SKM-1 (cell line): ENCODE measurements at regions not wholly inside any gene's neighbourhood (a gene's known extent, or its start where the extent isn't known, plus 50 kb on each side); places are given as distances from the start of the nearest gene placed in this dataset.
"Not testable (repeated sequence)": the region's sequence is repeated elsewhere in the genome, so short reads cannot be mapped to it uniquely, and the experiment has no call there.

Experiments used
- DNase-seq: peaks from one replicate; lab custom pipeline; 2025; ENCODE audit not compliant: unreplicated experiment; lab: John Stamatoyannopoulos, UW

DNA sequence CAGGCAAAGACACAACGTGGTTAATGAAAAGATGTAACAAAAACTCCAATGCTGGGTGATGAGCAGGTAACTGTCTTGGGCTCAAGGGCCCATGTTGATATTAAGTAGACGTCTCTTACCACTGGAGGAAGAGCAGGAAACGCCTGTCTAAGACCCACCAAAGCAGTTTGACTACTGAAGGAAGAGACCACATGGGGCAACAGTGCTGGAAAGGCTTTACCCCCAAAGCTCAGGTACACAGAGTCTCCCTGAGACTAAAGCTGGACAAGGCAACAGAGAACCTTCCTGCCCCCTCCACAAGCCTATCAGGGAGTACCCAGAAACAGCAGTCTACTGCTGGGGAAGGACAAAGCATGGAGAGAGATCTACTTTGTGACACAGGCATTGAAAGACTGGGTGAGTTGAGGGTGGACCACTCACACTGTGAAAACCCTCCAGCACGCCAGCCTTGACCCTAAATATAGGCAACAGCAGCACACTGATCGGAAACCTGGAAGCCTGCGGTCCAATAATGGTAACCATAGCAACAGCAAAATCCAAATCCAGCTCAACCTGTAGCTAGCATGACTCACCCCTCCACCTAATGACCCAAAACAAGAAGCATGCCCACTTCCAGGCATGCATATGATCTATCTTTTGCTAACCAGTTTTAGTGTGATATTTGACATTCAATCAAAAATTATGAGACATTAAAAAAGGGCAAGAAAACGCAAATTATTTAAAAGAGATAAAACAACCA lies 270.5 kb upstream of the SDK2 start:
- DNase-seq, result no peak

- not testable (repeated sequence) for DNase-seq
Observed at GRCh38 chr17:73919033-73919432, 274.8 kb upstream of the SDK2 start.

DNA sequence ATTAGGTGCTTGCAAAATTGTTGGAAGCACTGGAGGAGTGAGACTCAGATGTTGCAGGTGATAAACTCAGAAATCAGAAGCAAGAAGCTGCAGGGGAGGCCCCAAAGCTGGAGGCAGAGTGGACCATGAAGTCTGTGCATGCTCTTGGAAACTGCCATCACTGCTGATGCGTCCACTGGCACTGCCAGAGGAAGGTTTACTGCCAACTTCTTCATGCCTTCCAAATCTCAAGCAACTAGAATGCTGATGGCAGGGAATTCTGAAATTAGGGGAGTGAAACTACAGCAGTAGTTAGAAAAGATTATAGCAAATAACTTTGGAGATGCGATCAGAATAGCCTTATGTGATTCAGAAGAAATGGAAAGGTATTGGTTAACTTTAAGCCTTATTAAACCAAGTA lies 277.1 kb upstream of the SDK2 start:
- DNase-seq, result no peak

DNA sequence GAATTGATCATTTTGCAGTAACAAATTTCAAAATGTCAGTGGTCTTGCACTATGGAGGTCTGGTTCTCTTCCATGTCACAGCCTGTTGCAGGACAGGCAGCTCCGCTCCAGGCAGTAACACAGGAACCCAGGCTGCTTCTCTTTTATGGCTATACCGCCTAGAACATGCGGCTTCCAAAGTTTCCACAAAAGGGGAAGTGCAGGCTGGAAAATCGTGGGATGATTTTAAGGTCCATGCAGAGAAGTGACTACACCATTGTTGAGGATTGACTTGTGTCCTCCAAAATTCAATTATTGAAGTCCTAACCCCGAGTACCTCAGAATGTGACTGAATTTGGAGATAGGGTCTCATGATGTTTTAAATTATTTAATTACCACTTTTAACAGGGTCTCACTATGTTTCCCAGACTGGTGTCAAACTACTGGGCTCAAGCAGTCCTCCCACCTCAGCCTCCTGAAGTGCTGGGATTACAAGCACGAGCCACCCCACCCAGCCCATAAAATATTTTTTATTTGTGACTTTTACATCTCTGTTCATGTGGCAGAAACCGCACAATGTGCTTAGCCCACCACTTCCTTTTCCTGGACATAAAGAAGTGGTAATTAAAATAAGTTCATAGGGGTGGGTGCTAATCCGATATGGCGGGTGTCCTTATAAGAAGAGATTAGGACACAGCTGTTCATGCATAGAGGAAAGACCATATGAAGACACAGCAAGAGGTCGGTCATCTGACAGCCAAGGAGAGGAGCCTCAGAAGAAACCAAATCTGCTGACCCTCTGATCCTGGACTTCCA lies 279.2 kb upstream of the RPL38 start:
- DNase-seq, result no peak

- DNase-seq, result no peak
Observed at GRCh38 chr17:73924909-73925186, 278.6 kb upstream of the RPL38 start.

DNA sequence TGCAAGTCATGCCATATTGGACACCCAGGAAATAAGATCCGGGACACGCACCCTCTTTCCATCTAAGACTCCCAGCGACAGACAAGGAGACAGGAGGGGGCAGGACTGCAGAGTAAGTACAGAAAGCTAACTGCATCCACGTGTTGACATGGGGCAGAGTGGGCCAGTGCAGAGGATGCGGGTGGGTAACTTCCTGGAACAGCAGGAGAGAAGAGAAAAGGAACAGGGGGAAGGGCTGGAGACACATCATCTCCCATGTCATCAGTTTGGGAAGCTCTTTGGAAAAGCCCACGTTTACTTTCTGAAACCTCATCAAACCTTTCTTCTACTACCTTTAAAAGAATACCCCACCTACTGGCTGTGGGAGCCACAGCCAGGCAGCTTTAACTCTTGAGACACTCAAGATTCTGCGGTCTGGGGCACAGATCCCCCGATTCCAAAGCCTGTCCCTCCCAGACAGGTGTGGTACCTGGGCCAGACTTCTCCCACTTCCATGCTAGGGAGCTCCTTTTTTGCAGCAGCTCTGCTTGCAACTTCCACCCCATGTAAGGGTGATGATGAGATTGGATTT lies 273.5 kb upstream of the RPL38 start:
- no peak for DNase-seq

DNA sequence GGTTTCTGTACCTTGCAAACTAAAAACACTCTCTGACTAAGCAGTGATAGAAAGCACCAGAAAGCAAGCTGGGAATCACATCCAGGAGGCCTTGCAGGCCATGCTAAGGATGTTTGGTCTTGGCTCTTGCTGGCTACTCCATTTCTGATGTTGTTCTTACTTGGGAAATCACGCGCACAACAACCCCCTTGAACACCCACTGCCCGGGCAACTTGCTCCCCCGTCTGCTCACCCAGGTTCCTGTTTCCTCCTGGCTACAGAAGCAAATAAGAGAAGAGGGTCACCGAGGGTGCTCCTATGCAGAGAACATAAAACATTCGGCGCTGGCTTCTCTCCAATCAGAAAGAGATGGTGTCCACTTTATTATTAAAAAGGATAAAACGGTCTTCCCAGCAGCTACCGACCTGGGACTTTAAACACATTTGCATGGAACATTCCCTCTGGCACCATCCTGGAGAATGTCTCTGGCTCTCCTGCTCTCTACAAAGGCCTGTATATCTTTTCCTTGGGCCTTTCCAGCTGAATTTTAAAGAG lies 271.2 kb upstream of the RPL38 start:
- no peak for DNase-seq

DNA sequence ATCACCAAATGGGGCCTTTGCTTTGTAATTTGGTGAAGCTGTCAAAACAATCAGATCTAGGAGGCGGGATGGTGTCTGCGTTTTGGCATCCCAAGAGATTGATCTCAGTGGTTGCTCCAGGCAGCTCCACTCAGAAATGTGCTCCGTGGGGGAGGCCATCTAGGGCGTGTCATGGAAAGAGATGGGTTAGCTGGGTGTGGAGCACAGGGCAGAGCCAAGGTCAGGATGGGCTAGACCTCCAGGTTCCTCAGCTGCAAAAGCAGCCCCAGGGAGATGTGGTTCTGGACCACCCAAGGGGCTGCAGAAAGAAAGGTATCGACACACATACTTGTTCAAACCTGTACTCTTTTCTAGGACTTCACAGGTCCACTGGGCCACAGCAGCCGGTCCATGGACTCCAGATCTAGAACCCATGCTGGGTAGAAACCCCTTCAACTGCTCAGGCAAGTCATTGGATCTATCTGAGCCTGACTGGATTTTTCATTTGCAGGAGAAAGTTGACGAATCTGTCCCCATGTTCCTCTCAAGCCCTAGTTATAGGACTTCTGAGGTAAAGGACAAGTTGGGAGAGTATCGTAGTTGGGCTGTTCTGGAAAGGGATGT lies 270.2 kb upstream of the RPL38 start:
- no peak for DNase-seq

- DNase-seq, result no peak
Observed at GRCh38 chr17:73933871-73934270, 269.6 kb upstream of the RPL38 start.

DNA sequence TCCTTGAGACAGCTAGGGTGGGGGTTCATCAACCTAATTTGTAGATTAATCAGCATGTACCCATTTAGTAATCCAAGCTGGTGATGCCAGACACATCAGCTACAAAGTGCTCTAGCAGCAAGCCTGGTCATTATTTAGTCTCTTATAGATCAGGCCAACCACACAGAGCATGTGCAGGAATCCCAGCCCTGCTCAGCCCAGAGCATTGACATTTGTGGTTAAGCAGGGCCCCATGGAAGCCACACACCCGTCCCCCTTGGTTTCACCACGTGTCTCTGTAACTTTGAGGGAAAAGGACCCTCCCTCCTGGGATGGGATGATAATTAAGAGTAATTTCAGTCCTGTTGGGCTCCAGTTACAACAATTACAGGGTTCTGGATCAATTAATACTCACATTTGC lies 268.8 kb upstream of the RPL38 start:
- no peak for DNase-seq

DNA sequence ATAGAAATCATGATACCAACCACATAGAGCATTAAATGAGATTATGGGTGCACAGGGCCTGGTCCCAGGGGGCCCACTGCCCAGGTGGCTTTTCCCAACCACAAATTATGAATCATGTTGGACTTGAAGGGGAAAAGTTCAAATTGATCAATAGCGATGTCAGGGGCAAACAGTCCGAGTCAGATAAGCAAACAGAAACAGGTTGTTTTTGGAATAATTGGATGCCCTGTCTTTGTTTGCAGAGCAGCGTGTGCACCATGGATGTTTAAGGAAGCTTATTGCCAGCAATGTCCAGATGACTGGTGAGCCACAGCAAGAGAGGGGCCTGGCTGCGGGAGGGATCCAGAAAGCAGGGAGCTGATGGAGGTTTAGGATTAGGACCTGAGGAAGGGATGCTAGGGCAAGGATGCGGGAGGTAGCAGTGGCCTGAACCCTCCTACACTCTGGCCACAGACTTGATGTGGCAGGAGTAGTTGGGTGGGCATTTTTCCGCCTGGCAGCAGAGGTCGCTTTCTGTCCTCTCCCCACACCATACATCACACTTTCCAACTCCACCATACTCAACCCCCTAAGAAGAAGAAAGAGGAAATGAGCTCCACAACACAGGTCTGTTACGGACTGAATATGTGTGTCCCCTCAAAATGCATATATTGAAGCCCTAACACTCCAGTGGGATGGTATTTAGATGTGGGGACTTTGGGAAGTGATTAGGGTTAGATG lies 266.4 kb upstream of the RPL38 start:
- DNase-seq, result no peak

DNA sequence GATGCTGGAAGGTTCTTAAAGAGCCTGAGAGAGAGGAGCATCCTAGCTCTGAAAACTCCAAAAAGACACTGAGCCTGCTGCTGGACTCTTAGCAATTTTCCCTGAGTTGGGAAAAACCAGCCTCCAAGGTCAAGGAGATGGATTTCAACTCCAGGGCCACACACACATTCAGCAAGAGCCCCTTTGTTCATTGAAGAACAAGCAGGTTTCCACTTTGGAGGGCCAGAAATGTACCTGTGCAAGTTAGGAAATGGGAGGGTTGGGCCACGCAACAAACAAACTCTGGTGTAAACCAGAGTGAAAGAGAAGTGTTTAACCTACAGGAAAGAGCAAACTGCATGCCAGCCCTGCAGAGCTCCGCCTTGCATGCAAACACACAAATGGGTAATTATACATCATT lies 264.8 kb upstream of the RPL38 start:
- DNase-seq, result no peak

GRCh38 chr17:73939806-73940205 lies 263.7 kb upstream of the RPL38 start:
- no peak for DNase-seq

GRCh38 chr17:73940511-73940910 lies 263.0 kb upstream of the RPL38 start:
- no peak for DNase-seq

- DNase-seq, result no peak
Observed at GRCh38 chr17:73941919-73942530, 261.5 kb upstream of the RPL38 start.

DNA sequence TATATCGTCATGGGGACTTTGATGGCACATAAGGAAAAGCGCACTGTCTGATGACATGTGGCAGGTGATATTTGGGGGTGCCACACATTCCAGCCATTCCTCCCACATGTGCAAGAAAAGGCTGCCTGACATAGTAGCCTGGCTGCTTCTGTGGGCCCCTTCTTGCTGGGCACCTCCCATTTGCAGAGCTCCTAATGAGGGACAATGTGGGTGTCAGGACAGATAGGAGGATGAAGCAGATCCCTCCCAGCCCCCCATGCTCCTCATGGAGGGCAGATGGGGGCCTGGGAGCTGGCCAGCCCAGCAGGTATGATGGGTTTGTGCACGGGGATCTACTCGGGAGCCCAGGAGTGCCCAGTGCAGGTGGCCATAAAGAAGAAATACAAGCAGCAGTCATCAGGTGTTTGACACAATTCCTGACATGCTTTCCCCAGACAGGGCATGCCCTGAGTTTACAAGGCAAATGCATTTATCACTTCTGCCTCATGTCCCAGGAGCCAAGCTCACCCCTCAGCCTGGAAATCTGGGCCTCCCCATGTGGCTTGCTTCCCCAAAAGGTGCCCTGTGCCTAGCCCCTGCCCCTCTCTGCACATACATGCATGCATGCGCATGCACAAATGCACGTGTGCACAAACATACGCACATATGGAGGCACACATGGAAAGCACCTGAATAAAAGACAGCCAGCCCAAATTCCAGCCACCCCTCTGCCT lies 260.6 kb upstream of the RPL38 start:
- no peak for DNase-seq

GRCh38 chr17:73943416-73944110 lies 259.9 kb upstream of the RPL38 start:
- DNase-seq, result no peak

DNA sequence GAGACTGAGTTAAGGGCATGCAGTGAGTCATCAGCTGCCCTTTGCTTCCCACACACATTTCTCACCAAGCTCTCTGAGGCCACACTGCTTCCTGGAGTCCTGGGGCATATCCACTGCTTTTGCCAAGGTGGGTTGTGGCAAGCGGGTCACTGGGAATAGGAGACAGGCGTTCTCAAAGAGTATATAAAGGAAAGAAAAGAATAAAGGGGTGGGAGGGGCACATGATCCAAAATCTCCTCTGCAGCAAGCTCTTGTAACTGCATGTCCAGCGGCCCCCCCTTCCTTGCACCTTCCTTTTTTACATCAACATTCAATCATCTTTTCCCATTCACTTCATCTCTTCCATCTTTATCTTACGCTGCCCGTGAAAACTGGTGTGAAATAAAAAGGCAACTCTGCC lies 259.1 kb upstream of the RPL38 start:
- DNase-seq, result no peak

- DNase-seq, result no peak
Observed at GRCh38 chr17:73947281-73947965, 256.1 kb upstream of the RPL38 start.
